ENCODE measurements at regions not wholly inside any gene's neighbourhood (a gene's known extent, or its start where the extent isn't known, plus 50 kb on each side); places are given as distances from the start of the nearest gene placed in this dataset.

DNA sequence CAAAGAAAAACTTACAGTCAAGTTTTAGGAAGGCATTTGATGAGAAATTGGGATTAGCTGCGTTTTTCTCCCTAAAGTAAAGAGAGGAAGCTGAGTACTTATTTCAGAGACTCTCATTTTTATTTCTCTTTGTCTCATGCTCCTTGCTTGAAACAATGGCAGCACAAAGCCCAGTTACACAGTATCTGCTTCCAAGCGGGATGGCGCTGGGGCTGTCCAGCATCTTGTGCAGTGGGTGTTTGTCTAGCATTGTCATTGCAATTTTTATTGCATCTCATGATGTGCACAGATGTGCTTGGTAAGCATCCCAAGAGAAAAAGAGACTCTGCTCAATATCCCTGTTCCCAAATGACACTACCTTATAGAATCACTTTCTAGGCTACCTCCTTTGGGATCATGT is 102.8 kb upstream of the ZNF521 start:
- Histone ChIP-seq H3K27ac (ENCODE audit: insufficient read depth, low read length) (no peak overlapping the region), H3K4me2 (ENCODE audit: extremely low read depth, insufficient read depth, low read length) (no peak overlapping the region), H3K27me3 (ENCODE audit: control insufficient read depth, insufficient read depth, low read length) (no peaks in the 10 kb centered on the region), H3K4me1 (ENCODE audit: control insufficient read depth, extremely low read depth, insufficient read depth, low read length) (no peaks in the 10 kb centered on the region), H3K9ac (ENCODE audit: insufficient read depth, low read length) (no peak overlapping the region), H3K9me3 (ENCODE audit: control insufficient read depth, insufficient read depth, low read depth, low read length) (no peaks in the 10 kb centered on the region), H3K79me2 (ENCODE audit: control insufficient read depth, insufficient read depth, low read length) (no peaks in the 10 kb centered on the region), H2AFZ (ENCODE audit: low read length) (no peak overlapping the region), H3K4me3 (replicated peaks in 1 of 4; ENCODE audit: control extremely low read depth in 1 of 4, insufficient read depth in 1 of 4, low read depth in 3 of 4, low read length in 4 of 4) (no peak overlapping the region), H3K36me3 (ENCODE audit: control insufficient read depth, insufficient read depth, low read length) (no peaks in the 10 kb centered on the region), H4K20me1 (ENCODE audit: control insufficient read depth, extremely low read depth, insufficient read depth, low read length) (no peaks in the 10 kb centered on the region)
- TF ChIP-seq EZH2 (IDR thresholded peaks at IDR 0.05; ENCODE audit: low read length, missing control alignments), result no peak
- TF ChIP-seq, protein P1, sequence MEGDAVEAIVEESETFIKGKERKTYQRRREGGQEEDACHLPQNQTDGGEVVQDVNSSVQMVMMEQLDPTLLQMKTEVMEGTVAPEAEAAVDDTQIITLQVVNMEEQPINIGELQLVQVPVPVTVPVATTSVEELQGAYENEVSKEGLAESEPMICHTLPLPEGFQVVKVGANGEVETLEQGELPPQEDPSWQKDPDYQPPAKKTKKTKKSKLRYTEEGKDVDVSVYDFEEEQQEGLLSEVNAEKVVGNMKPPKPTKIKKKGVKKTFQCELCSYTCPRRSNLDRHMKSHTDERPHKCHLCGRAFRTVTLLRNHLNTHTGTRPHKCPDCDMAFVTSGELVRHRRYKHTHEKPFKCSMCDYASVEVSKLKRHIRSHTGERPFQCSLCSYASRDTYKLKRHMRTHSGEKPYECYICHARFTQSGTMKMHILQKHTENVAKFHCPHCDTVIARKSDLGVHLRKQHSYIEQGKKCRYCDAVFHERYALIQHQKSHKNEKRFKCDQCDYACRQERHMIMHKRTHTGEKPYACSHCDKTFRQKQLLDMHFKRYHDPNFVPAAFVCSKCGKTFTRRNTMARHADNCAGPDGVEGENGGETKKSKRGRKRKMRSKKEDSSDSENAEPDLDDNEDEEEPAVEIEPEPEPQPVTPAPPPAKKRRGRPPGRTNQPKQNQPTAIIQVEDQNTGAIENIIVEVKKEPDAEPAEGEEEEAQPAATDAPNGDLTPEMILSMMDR (conservative IDR thresholded peaks at IDR 0.05 in 1 of 2, IDR thresholded peaks at IDR 0.05 in 1 of 2; ENCODE audit: low read depth in 1 of 2, low read length in 2 of 2), result no peak
- no peak for DNase-seq (ENCODE audit: low read depth in 2 of 2)

DNA sequence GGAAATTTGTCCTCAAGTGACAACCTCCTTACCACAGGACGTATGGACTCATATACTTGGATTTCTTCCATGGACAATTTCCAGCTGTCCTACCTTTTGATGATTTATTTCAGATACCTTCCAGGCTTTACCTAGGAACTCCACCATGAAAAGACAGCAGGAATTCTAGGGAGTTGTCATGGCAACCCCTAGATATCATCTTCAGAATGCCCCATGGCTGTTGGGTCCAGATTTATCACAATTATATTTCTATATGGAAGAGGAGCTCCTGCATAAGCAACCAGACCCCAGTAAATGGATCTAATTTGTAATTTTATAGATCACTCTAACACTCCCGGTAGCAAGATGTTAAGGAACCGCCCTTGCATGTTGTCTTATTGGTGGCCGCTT is 102.3 kb upstream of the ZNF521 start:
- no peak overlapping the region for H3K9ac ChIP-seq (ENCODE audit: insufficient read depth, low read length)
- H3K79me2 ChIP-seq (ENCODE audit: control insufficient read depth, insufficient read depth, low read length), result no peaks in the 10 kb centered on the region
- TF ChIP-seq, protein P1 (conservative IDR thresholded peaks at IDR 0.05 in 1 of 2, IDR thresholded peaks at IDR 0.05 in 1 of 2; ENCODE audit: low read depth in 1 of 2, low read length in 2 of 2), result no peak
- TF ChIP-seq EZH2 (IDR thresholded peaks at IDR 0.05; ENCODE audit: low read length, missing control alignments), result no peak
- H3K27me3 ChIP-seq (ENCODE audit: control insufficient read depth, insufficient read depth, low read length), result no peaks in the 10 kb centered on the region
- H3K36me3 ChIP-seq (ENCODE audit: control insufficient read depth, insufficient read depth, low read length), result no peaks in the 10 kb centered on the region
- H4K20me1 ChIP-seq (ENCODE audit: control insufficient read depth, extremely low read depth, insufficient read depth, low read length), result no peaks in the 10 kb centered on the region
- no peaks in the 10 kb centered on the region for H3K4me1 ChIP-seq (ENCODE audit: control insufficient read depth, extremely low read depth, insufficient read depth, low read length)
- no peaks in the 10 kb centered on the region for H3K9me3 ChIP-seq (ENCODE audit: control insufficient read depth, insufficient read depth, low read depth, low read length)
- H2AFZ ChIP-seq (ENCODE audit: low read length), result no peak overlapping the region
- H3K4me2 ChIP-seq (ENCODE audit: extremely low read depth, insufficient read depth, low read length), result no peak overlapping the region
- H3K4me3 ChIP-seq (replicated peaks in 1 of 4; ENCODE audit: control extremely low read depth in 1 of 4, insufficient read depth in 1 of 4, low read depth in 3 of 4, low read length in 4 of 4), result no peak overlapping the region
- H3K27ac ChIP-seq (ENCODE audit: insufficient read depth, low read length), result no peak overlapping the region
- DNase-seq (ENCODE audit: low read depth in 2 of 2), result no peak

DNA sequence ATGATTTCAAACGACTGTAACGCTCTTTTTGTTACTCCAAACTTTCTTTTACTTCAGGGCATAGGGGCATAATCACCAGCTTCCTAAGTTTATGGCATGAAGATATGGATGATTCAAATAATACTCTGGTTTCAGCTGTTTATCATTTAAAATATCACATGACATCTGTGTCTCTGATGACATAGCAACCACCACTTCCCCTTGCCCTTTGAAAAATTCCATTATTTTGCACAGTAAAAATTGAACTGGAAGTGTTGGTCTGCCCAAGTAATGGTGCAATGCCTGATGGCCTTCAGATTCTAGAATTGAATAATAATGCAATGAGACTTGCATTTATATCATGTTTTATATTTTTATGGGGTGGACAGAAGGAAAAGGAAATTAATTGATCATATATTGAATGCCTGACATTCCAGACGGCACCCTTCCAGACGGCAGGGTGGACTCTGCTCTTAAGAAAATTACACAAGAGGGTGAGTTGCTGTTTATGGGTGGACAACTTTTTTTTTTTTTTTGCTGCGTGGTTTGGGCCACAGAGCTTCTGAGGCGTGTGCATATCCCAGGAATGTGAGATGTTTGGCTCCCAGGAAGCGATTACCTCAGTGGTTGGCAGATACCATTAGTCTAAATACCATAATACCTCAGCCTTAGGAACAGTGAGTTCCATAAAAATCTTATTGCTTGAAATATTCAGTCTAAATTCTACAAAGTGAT is 101.7 kb upstream of the ZNF521 start:
- no peak for TF ChIP-seq EZH2 (IDR thresholded peaks at IDR 0.05; ENCODE audit: low read length, missing control alignments)
- TF ChIP-seq, protein P1 (conservative IDR thresholded peaks at IDR 0.05 in 1 of 2, IDR thresholded peaks at IDR 0.05 in 1 of 2; ENCODE audit: low read depth in 1 of 2, low read length in 2 of 2), result no peak
- H4K20me1 ChIP-seq (ENCODE audit: control insufficient read depth, extremely low read depth, insufficient read depth, low read length), result no peaks in the 10 kb centered on the region
- H3K9ac ChIP-seq (ENCODE audit: insufficient read depth, low read length), result no peak overlapping the region
- peak; percentile 62 to 81 for DNase-seq (ENCODE audit: low read depth in 2 of 2)
- H3K9me3 ChIP-seq (ENCODE audit: control insufficient read depth, insufficient read depth, low read depth, low read length), result no peaks in the 10 kb centered on the region
- no peaks in the 10 kb centered on the region for H3K79me2 ChIP-seq (ENCODE audit: control insufficient read depth, insufficient read depth, low read length)
- H3K27ac ChIP-seq (ENCODE audit: insufficient read depth, low read length), result no peak overlapping the region
- H3K27me3 ChIP-seq (ENCODE audit: control insufficient read depth, insufficient read depth, low read length), result no peaks in the 10 kb centered on the region
- no peak overlapping the region for H3K4me3 ChIP-seq (replicated peaks in 1 of 4; ENCODE audit: control extremely low read depth in 1 of 4, insufficient read depth in 1 of 4, low read depth in 3 of 4, low read length in 4 of 4)
- H3K4me1 ChIP-seq (ENCODE audit: control insufficient read depth, extremely low read depth, insufficient read depth, low read length), result no peaks in the 10 kb centered on the region
- H3K36me3 ChIP-seq (ENCODE audit: control insufficient read depth, insufficient read depth, low read length), result no peaks in the 10 kb centered on the region
- H3K4me2 ChIP-seq (ENCODE audit: extremely low read depth, insufficient read depth, low read length), result no peak overlapping the region
- H2AFZ ChIP-seq (ENCODE audit: low read length), result no peak overlapping the region
